ENCODE measurements at regions not wholly inside any gene's neighbourhood (a gene's known extent, or its start where the extent isn't known, plus 50 kb on each side); places are given as distances from the start of the nearest gene placed in this dataset.

GRCh38 chr2:34254272-34254878, 655.3 kb upstream of the FAM98A start:
- Histone ChIP-seq H3K9me3 (ENCODE audit: control insufficient read depth in 4 of 4, low read length in 3 of 4) (peaks cover 0 to 1% (median 0%) of the 10 kb centered on the region in 4 donors), H3K4me3 (ENCODE audit: low read depth in 1 of 3, low read length in 3 of 3) (peak overlapping the region in 2 of 3 donors; percentile 4 to 47), H3K27ac (ENCODE audit: low read depth in 1 of 2, low read length in 2 of 2) (no peak overlapping the region), H3K9ac (ENCODE audit: low read depth in 1 of 2, low read length in 2 of 2) (no peak overlapping the region), H3K36me3 (ENCODE audit: control insufficient read depth in 4 of 4, insufficient read depth in 3 of 4, low read depth in 1 of 4, low read length in 3 of 4) (no peaks in the 10 kb centered on the region), H3K4me1 (ENCODE audit: control insufficient read depth in 4 of 4, insufficient read depth in 4 of 4, low read length in 3 of 4) (peaks cover 0 to 13% (median 5%) of the 10 kb centered on the region in 4 donors), H3K27me3 (ENCODE audit: control insufficient read depth in 4 of 4, insufficient read depth in 4 of 4, low read length in 3 of 4) (no peaks in the 10 kb centered on the region)
- 36% methylated on average over 2 of the region's 2 CpGs for WGBS
- no peak for DNase-seq (ENCODE audit: low spot score)
- TF ChIP-seq RAD21 (IDR thresholded peaks at IDR 0.05) = peak; percentile 36 to 43
- no peak for TF ChIP-seq YY1 (IDR thresholded peaks at IDR 0.05)
- TF ChIP-seq FOXA2 (IDR thresholded peaks at IDR 0.05) = no peak
- TF ChIP-seq HNF4G (IDR thresholded peaks at IDR 0.05) = no peak
- TF ChIP-seq EGR1 (IDR thresholded peaks at IDR 0.05; ENCODE audit: low read depth in 2 of 2) = peak; percentile 61 to 92
- TF ChIP-seq SP1 (IDR thresholded peaks at IDR 0.05) = peak; percentile 41
- TF ChIP-seq, protein P1, sequence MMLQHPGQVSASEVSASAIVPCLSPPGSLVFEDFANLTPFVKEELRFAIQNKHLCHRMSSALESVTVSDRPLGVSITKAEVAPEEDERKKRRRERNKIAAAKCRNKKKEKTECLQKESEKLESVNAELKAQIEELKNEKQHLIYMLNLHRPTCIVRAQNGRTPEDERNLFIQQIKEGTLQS (IDR thresholded peaks at IDR 0.05) = no peak
- TF ChIP-seq TAF1 (conservative IDR thresholded peaks at IDR 0.05) = peak; percentile 22
- no peak for TF ChIP-seq GABPA (IDR thresholded peaks at IDR 0.05 in 1 of 2, conservative IDR thresholded peaks at IDR 0.05 in 1 of 2)
- TF ChIP-seq, protein P2, sequence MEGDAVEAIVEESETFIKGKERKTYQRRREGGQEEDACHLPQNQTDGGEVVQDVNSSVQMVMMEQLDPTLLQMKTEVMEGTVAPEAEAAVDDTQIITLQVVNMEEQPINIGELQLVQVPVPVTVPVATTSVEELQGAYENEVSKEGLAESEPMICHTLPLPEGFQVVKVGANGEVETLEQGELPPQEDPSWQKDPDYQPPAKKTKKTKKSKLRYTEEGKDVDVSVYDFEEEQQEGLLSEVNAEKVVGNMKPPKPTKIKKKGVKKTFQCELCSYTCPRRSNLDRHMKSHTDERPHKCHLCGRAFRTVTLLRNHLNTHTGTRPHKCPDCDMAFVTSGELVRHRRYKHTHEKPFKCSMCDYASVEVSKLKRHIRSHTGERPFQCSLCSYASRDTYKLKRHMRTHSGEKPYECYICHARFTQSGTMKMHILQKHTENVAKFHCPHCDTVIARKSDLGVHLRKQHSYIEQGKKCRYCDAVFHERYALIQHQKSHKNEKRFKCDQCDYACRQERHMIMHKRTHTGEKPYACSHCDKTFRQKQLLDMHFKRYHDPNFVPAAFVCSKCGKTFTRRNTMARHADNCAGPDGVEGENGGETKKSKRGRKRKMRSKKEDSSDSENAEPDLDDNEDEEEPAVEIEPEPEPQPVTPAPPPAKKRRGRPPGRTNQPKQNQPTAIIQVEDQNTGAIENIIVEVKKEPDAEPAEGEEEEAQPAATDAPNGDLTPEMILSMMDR (IDR thresholded peaks at IDR 0.05; ENCODE audit: low read depth, low read length, missing input control) = no peak
- no peak for TF ChIP-seq ZBTB33 (IDR thresholded peaks at IDR 0.05)
- TF ChIP-seq NR2F2 (IDR thresholded peaks at IDR 0.05) = no peak
- no peak for TF ChIP-seq MAX (IDR thresholded peaks at IDR 0.05)
- TF ChIP-seq FOXA1 (IDR thresholded peaks at IDR 0.05) = no peak
- TF ChIP-seq JUND (IDR thresholded peaks at IDR 0.05) = peak in 1 of 2 donors; percentile 17
- peak in 1 of 2 donors; percentile 32 for TF ChIP-seq HNF4A (conservative IDR thresholded peaks at IDR 0.05)
- TF ChIP-seq, protein P3, sequence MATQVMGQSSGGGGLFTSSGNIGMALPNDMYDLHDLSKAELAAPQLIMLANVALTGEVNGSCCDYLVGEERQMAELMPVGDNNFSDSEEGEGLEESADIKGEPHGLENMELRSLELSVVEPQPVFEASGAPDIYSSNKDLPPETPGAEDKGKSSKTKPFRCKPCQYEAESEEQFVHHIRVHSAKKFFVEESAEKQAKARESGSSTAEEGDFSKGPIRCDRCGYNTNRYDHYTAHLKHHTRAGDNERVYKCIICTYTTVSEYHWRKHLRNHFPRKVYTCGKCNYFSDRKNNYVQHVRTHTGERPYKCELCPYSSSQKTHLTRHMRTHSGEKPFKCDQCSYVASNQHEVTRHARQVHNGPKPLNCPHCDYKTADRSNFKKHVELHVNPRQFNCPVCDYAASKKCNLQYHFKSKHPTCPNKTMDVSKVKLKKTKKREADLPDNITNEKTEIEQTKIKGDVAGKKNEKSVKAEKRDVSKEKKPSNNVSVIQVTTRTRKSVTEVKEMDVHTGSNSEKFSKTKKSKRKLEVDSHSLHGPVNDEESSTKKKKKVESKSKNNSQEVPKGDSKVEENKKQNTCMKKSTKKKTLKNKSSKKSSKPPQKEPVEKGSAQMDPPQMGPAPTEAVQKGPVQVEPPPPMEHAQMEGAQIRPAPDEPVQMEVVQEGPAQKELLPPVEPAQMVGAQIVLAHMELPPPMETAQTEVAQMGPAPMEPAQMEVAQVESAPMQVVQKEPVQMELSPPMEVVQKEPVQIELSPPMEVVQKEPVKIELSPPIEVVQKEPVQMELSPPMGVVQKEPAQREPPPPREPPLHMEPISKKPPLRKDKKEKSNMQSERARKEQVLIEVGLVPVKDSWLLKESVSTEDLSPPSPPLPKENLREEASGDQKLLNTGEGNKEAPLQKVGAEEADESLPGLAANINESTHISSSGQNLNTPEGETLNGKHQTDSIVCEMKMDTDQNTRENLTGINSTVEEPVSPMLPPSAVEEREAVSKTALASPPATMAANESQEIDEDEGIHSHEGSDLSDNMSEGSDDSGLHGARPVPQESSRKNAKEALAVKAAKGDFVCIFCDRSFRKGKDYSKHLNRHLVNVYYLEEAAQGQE (IDR thresholded peaks at IDR 0.05) = peak; percentile 24
- TF ChIP-seq RXRA (IDR thresholded peaks at IDR 0.05) = peak in 1 of 2 donors; percentile 33
